WTC11 (cell line): ENCODE measurements at regions not wholly inside any gene's neighbourhood (a gene's known extent, or its start where the extent isn't known, plus 50 kb on each side); places are given as distances from the start of the nearest gene placed in this dataset.

Experiments
- ATAC-seq: fragments of 200-7000 bp; cut with Tn5 transposase; 2 replicates; pipeline ENCODE4 v1.10.0; 2021; ENCODE audit warnings: mild to moderate bottlenecking, moderate library complexity
- CTCF ChIA-PET: fragments of 300-600 bp; sonication (Branson Sonifier 250); formaldehyde crosslinking; loops from one replicate; lab custom pipeline; 2021; ENCODE audit warnings: antibody characterized with exemption; lab: Charles Lee
- POLR2A ChIA-PET: fragments of 350-600 bp; sonication (Branson Sonifier 250); formaldehyde crosslinking; loops from one replicate; lab custom pipeline; 2021; ENCODE audit warnings: antibody characterized with exemption; lab: Charles Lee
- DNase-seq: peaks from one replicate; pipeline ENCODE4 v3.0.0; 2021; ENCODE audit warnings: low spot score
- H3K27ac Mint-ChIP-seq: 2 replicates; pipeline ENCODE4 v1.8.0; 2021; ENCODE audit warnings: mixed read lengths
- H3K27me3 Mint-ChIP-seq: 2 replicates; pipeline ENCODE4 v1.8.0; 2021; ENCODE audit warnings: low read depth, mild to moderate bottlenecking, moderate library complexity, mixed read lengths
- H3K36me3 Mint-ChIP-seq: 2 replicates; pipeline ENCODE4 v1.8.0; 2021; ENCODE audit warnings: mixed read lengths
- H3K4me1 Mint-ChIP-seq: 2 replicates; pipeline ENCODE4 v1.8.0; 2022; ENCODE audit warnings: mixed read lengths
- H3K4me3 Mint-ChIP-seq: 2 replicates; pipeline ENCODE4 v1.8.0; 2021; ENCODE audit warnings: mild to moderate bottlenecking, moderate library complexity, mixed read lengths
- H3K9me3 Mint-ChIP-seq: 2 replicates; pipeline ENCODE4 v1.8.0; 2021; ENCODE audit warnings: mixed read lengths
- CBFB ChIP-seq: sonication (generic); formaldehyde crosslinking; IDR thresholded peaks from 2 replicates; pipeline ENCODE4 v1.8.1; 2022; ENCODE audit warnings: mild to moderate bottlenecking, low read depth, missing genetic modification reagents
- CREB1 ChIP-seq: sonication (generic); formaldehyde crosslinking; IDR thresholded peaks from 2 replicates; pipeline ENCODE4 v1.8.0; 2023; ENCODE audit warnings: mild to moderate bottlenecking, missing genetic modification reagents
- E2F4 ChIP-seq: sonication (generic); formaldehyde crosslinking; IDR thresholded peaks from 2 replicates; pipeline ENCODE4 v1.8.1; 2022; ENCODE audit warnings: low read depth, mild to moderate bottlenecking, moderate library complexity, missing genetic modification reagents, borderline replicate concordance
- ERG ChIP-seq: fragments of 250-450 bp; sonication (Bioruptor Pico); IDR thresholded peaks from 2 replicates; pipeline ENCODE4 v1.8.0; 2021; ENCODE audit warnings: mild to moderate bottlenecking
- ETV6 ChIP-seq: sonication (generic); formaldehyde crosslinking; IDR thresholded peaks from 2 replicates; pipeline ENCODE4 v1.8.1; 2022; ENCODE audit warnings: mild to moderate bottlenecking, missing genetic modification reagents
- PRDM15 ChIP-seq: sonication (generic); formaldehyde crosslinking; IDR thresholded peaks from 2 replicates; pipeline ENCODE4 v1.8.0; 2022; ENCODE audit warnings: missing genetic modification reagents
- SMAD3 ChIP-seq: sonication (generic); formaldehyde crosslinking; IDR thresholded peaks from 2 replicates; pipeline ENCODE4 v1.8.0; 2022; ENCODE audit warnings: missing genetic modification reagents, mild to moderate bottlenecking, borderline replicate concordance
- SOX15 ChIP-seq: fragments of 250-450 bp; sonication (Bioruptor Pico); IDR thresholded peaks from 2 replicates; pipeline ENCODE4 v1.9.0; 2021; ENCODE audit warnings: mild to moderate bottlenecking
- SP1 ChIP-seq: sonication (generic); formaldehyde crosslinking; conservative IDR thresholded peaks from 2 replicates; pipeline ENCODE4 v1.8.1; 2022; ENCODE audit warnings: missing genetic modification reagents
- TCF7 ChIP-seq: sonication (generic); formaldehyde crosslinking; IDR thresholded peaks from 2 replicates; pipeline ENCODE4 v1.8.0; 2022; ENCODE audit warnings: mild to moderate bottlenecking, low read depth, missing genetic modification reagents, moderate library complexity
- TEAD4 ChIP-seq: sonication (generic); formaldehyde crosslinking; IDR thresholded peaks from 2 replicates; pipeline ENCODE4 v1.8.0; 2022; ENCODE audit warnings: mild to moderate bottlenecking, missing genetic modification reagents
- ZNF121 ChIP-seq: sonication (generic); formaldehyde crosslinking; IDR thresholded peaks from 2 replicates; pipeline ENCODE4 v1.8.0; 2023; ENCODE audit warnings: missing genetic modification reagents
- ZNF671 ChIP-seq: fragments of 250-450 bp; sonication (Bioruptor Pico); IDR thresholded peaks from 2 replicates; pipeline ENCODE4 v1.8.0; 2021; ENCODE audit warnings: mild to moderate bottlenecking

DNA sequence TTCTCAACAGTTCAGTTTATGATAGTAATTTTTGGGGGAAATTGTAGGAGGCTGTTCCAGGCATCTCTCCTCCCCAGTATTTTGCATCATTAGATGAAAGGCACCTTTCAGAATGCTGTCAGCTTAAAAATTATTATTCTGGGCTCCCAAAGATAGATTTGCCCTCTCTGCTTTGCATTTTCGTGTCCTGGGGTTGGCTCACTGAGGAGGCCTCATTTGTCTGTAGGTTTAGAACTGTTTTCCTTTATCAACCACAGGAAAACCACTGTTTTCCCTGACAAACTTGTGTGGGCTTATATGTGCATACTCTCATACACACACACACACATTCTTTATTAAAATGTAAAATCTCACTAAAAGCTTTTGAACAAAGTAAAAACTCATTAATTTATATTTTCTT, 197.2 kb upstream of the VCX3A start:
- no peak overlapping the region for H3K27ac Mint-ChIP-seq
- ChIA-PET CTCF (no interaction called here), POLR2A (no interaction called here)
- ATAC-seq (no peak), DNase-seq (no peak)
- no peak overlapping the region for H3K4me3 Mint-ChIP-seq
- TF ChIP-seq SMAD3: no peak
- 0 out of 2 replicates have a peak, but pooled peaks cover 5% of the 10 kb centered on the region for H3K9me3 Mint-ChIP-seq
- H3K27me3 Mint-ChIP-seq: no peaks in the 10 kb centered on the region
- peaks cover 14% of the 10 kb centered on the region for H3K4me1 Mint-ChIP-seq
- H3K36me3 Mint-ChIP-seq: no peaks in the 10 kb centered on the region; the same call in 1 of the 2 replicates

- TF ChIP-seq TEAD4: no peak
- no peak for TF ChIP-seq CBFB (CRISPR knock-in tag)
- TF ChIP-seq ETV6 (CRISPR knock-in tag): no peak
- TF ChIP-seq SOX15 (CRISPR knock-in tag): no peak
- ChIA-PET CTCF (no interaction called here), POLR2A (no interaction called here)
- Mint-ChIP-seq H3K27ac (peak overlapping the region; percentile 64; the same call in 1 of the 2 replicates), H3K27me3 (no peaks in the 10 kb centered on the region), H3K4me1 (peaks cover 13% of the 10 kb centered on the region), H3K4me3 (no peak overlapping the region), H3K36me3 (no peaks in the 10 kb centered on the region), H3K9me3 (no peaks in the 10 kb centered on the region)
- DNase-seq (no peak), ATAC-seq (no peak)
These were observed 194.7 kb upstream of the VCX3A start for GRCh38 chrX:6729626-6730025.

DNA sequence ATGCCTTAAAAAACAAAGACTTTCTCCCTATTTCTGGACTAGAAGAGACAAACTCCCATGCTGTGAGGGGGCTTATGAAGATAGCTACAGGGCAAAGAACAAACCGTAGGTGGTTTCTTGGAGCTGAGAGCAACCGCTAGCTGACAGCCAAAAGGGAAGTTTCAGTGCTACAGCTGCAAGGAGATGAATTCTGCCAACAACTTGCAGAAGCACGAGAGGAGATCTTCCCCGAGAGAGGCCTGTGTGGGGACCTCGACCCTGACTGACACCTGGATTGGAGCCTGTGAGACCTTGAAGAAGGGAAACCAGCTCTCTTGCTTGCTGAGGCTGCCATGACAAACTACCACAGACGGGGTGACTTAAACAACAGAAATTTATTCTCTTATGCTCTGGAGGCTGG, 183.8 kb upstream of the VCX3A start:
- no peak overlapping the region for H3K27ac Mint-ChIP-seq
- POLR2A ChIA-PET: no interaction called here

More for the DNA sequence above, 183.8 kb upstream of the VCX3A start:
- DNase-seq (no peak), ATAC-seq (no peak)
- no peaks in the 10 kb centered on the region for H3K4me1 Mint-ChIP-seq
- TF ChIP-seq E2F4 (CRISPR knock-in tag) (no peak), CREB1 (CRISPR knock-in tag) (no peak), TEAD4 (no peak), SOX15 (CRISPR knock-in tag) (no peak), PRDM15 (no peak), ERG (CRISPR knock-in tag) (no peak), TCF7 (CRISPR knock-in tag) (no peak), ZNF121 (no peak), ZNF671 (CRISPR knock-in tag) (no peak), SP1 (no peak)
- H3K36me3 Mint-ChIP-seq: peaks cover 4% of the 10 kb centered on the region; the same call in 1 of the 2 replicates
- CTCF ChIA-PET: no interaction called here
- no peaks in the 10 kb centered on the region for H3K27me3 Mint-ChIP-seq
- no peaks in the 10 kb centered on the region for H3K9me3 Mint-ChIP-seq
- no peak overlapping the region for H3K4me3 Mint-ChIP-seq
